ENCODE measurements at regions not wholly inside any gene's neighbourhood (a gene's known extent, or its start where the extent isn't known, plus 50 kb on each side); places are given as distances from the start of the nearest gene placed in this dataset.

- peak overlapping the region in 1 of 3 donors; percentile 34 for H3K4me3 ChIP-seq (ENCODE audit: low read length in 3 of 3)
- no peaks in the 10 kb centered on the region for H3K36me3 ChIP-seq (ENCODE audit: control insufficient read depth in 2 of 3, insufficient read depth in 3 of 3, low read length in 3 of 3)
- H3K27ac ChIP-seq (ENCODE audit: low read depth in 2 of 2, low read length in 2 of 2): no peak overlapping the region
- intact Hi-C loops (cut with DNase I): no loop called here
- H3K27me3 ChIP-seq (ENCODE audit: control insufficient read depth, insufficient read depth, low read length): no peaks in the 10 kb centered on the region
- FAIRE-seq: no peak
- peaks cover 0 to 18% (median 0%) of the 10 kb centered on the region in 3 donors for H3K4me1 ChIP-seq (ENCODE audit: control insufficient read depth in 2 of 3, insufficient read depth in 2 of 3, low read depth in 1 of 3, low read length in 3 of 3)
- H3K9me3 ChIP-seq (ENCODE audit: control insufficient read depth in 2 of 3, insufficient read depth in 1 of 3, low read length in 3 of 3): no peaks in the 10 kb centered on the region
- H3K9ac ChIP-seq (ENCODE audit: low read length in 3 of 3): no peak overlapping the region
- peak in 2 of 5 donors; percentile 12 to 13 for DNase-seq
- no peak for TF ChIP-seq CTCF (IDR thresholded peaks at IDR 0.05; ENCODE audit: borderline replicate concordance, extremely low read depth, insufficient read depth)
Observed at GRCh38 chr7:113460067-113460466, 341.7 kb upstream of the SMIM30 start.

- DNase-seq (peak in 1 of 5 donors; percentile 54), FAIRE-seq (no peak)
Observed at GRCh38 chr7:113456533-113456932, 338.2 kb upstream of the SMIM30 start.

DNA sequence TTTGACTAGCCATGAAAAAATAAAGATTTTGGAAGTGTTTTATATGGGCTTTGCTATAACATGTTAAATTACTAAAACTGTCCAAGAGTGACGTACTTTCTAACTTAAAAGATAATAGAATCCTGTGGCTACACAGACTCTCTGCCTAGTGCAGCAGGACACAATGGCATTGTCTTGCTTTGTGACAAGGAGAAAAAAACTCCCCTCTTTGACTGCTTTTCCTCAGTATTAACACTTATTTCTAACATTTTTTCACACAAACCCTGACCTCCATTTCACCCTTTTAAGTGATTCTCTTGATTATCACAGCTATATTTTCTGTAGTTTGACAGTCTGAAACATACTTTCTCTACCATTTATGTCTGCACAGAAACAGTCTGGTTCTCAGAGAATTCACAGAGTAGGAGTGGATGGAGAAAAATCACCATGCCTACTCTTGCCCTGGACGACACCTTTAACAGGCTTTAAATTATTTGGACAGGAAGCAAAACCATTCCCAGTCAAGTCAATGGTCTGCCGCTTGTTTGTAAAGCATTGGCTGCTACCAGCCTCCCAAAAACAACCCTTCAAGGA, 336.3 kb upstream of the SMIM30 start:
- intact Hi-C loops (cut with DNase I): no loop called here
- Histone ChIP-seq H3K27ac (ENCODE audit: low read depth in 2 of 2, low read length in 2 of 2) (no peak overlapping the region), H3K4me3 (ENCODE audit: low read length in 3 of 3) (no peak overlapping the region), H3K9me3 (ENCODE audit: control insufficient read depth in 2 of 3, insufficient read depth in 1 of 3, low read length in 3 of 3) (no peaks in the 10 kb centered on the region), H3K36me3 (ENCODE audit: control insufficient read depth in 2 of 3, insufficient read depth in 3 of 3, low read length in 3 of 3) (no peaks in the 10 kb centered on the region), H3K27me3 (ENCODE audit: control insufficient read depth, insufficient read depth, low read length) (no peaks in the 10 kb centered on the region), H3K4me1 (ENCODE audit: control insufficient read depth in 2 of 3, insufficient read depth in 2 of 3, low read depth in 1 of 3, low read length in 3 of 3) (peaks cover 0 to 1% (median 0%) of the 10 kb centered on the region in 3 donors), H3K9ac (ENCODE audit: low read length in 3 of 3) (no peak overlapping the region)
- no peak for DNase-seq
- no peak for TF ChIP-seq CTCF (IDR thresholded peaks at IDR 0.05; ENCODE audit: borderline replicate concordance, extremely low read depth, insufficient read depth)
- no peak for FAIRE-seq

More at GRCh38 chr7:113456533-113456932, 338.2 kb upstream of the SMIM30 start:
- H3K9me3 ChIP-seq (ENCODE audit: control insufficient read depth in 2 of 3, insufficient read depth in 1 of 3, low read length in 3 of 3): no peaks in the 10 kb centered on the region
- no peak overlapping the region for H3K27ac ChIP-seq (ENCODE audit: low read depth in 2 of 2, low read length in 2 of 2)
- intact Hi-C loops (cut with DNase I): no loop called here
- H3K27me3 ChIP-seq (ENCODE audit: control insufficient read depth, insufficient read depth, low read length): no peaks in the 10 kb centered on the region
- no peak overlapping the region for H3K9ac ChIP-seq (ENCODE audit: low read length in 3 of 3)
- peaks cover 0 to 11% (median 0%) of the 10 kb centered on the region in 3 donors for H3K4me1 ChIP-seq (ENCODE audit: control insufficient read depth in 2 of 3, insufficient read depth in 2 of 3, low read depth in 1 of 3, low read length in 3 of 3)
- no peak for TF ChIP-seq CTCF (IDR thresholded peaks at IDR 0.05; ENCODE audit: borderline replicate concordance, extremely low read depth, insufficient read depth)
- no peaks in the 10 kb centered on the region for H3K36me3 ChIP-seq (ENCODE audit: control insufficient read depth in 2 of 3, insufficient read depth in 3 of 3, low read length in 3 of 3)
- H3K4me3 ChIP-seq (ENCODE audit: low read length in 3 of 3): no peak overlapping the region

GRCh38 chr7:113452245-113452644, 333.9 kb upstream of the SMIM30 start:
- no peak for TF ChIP-seq CTCF (IDR thresholded peaks at IDR 0.05; ENCODE audit: borderline replicate concordance, extremely low read depth, insufficient read depth)
- intact Hi-C loops (cut with DNase I): no loop called here
- no peak for DNase-seq
- Histone ChIP-seq H3K9me3 (ENCODE audit: control insufficient read depth in 2 of 3, insufficient read depth in 1 of 3, low read length in 3 of 3) (no peaks in the 10 kb centered on the region), H3K4me3 (ENCODE audit: low read length in 3 of 3) (no peak overlapping the region), H3K4me1 (ENCODE audit: control insufficient read depth in 2 of 3, insufficient read depth in 2 of 3, low read depth in 1 of 3, low read length in 3 of 3) (no peaks in the 10 kb centered on the region), H3K36me3 (ENCODE audit: control insufficient read depth in 2 of 3, insufficient read depth in 3 of 3, low read length in 3 of 3) (no peaks in the 10 kb centered on the region), H3K9ac (ENCODE audit: low read length in 3 of 3) (no peak overlapping the region), H3K27me3 (ENCODE audit: control insufficient read depth, insufficient read depth, low read length) (no peaks in the 10 kb centered on the region), H3K27ac (ENCODE audit: low read depth in 2 of 2, low read length in 2 of 2) (no peak overlapping the region)
- FAIRE-seq: no peak

Measured in kidney (tissue), 13 donors.